ENCODE measurements at regions not wholly inside any gene's neighbourhood (a gene's known extent, or its start where the extent isn't known, plus 50 kb on each side); places are given as distances from the start of the nearest gene placed in this dataset.

DNA sequence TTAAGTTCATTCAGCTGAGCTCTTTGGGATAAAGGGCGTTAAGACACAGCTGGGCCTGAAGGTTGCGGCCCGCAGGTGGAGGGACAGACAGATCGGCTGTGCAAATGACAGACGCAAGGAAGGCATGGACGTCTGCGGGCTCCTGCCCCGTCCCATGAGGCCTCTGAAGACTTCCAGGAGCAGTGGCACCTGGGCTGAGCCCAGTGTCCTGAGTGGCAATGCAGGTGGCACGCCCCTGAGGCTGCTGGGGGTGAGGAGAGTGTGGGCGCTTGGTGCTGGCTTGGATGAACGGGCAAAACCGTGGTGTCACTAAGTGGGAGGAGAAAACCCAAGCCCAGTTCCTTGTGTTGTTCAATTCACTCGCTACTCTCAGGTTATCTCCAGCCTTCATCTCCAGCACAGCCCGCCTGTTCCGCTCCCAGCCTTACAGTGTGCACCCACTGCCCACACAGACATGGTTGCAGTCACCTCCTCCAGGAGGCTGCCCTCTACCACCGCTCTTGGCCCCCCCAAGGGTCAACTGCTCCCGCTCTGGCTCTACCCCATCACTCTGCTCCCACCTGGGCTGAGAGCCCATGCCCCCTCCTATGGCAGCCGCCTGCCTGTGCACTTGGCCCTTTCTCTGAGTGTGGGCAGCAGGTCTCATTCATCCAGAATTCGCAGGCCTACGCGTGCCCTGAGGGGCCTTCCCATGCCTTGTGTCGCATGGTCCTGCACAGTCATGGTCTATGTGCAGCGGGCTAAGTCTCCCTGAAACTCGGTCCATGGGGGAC, 50.3 kb downstream of the PTGR3 start:
- WGBS, 4 donors = 96 to 97% (median 96%) methylated on average over 24 of the region's 24 CpGs
- Histone ChIP-seq H3K27ac (no peak overlapping the region), H3K4me3 (no peak overlapping the region), H3K36me3 (no peaks in the 10 kb centered on the region), H3K4me1 (peaks cover 0 to 8% (median 0%) of the 10 kb centered on the region in 12 donors), H3K9me3 (peaks cover 0 to 6% (median 0%) of the 10 kb centered on the region in 12 donors), H3K27me3 (no peaks in the 10 kb centered on the region)
- DNase-seq = no peak
- no peak for ATAC-seq
- intact Hi-C loops (cut with DNase I) = no loop called here
- TF ChIP-seq POLR2A (IDR thresholded peaks at IDR 0.05) = no peak
- TF ChIP-seq, protein P1, sequence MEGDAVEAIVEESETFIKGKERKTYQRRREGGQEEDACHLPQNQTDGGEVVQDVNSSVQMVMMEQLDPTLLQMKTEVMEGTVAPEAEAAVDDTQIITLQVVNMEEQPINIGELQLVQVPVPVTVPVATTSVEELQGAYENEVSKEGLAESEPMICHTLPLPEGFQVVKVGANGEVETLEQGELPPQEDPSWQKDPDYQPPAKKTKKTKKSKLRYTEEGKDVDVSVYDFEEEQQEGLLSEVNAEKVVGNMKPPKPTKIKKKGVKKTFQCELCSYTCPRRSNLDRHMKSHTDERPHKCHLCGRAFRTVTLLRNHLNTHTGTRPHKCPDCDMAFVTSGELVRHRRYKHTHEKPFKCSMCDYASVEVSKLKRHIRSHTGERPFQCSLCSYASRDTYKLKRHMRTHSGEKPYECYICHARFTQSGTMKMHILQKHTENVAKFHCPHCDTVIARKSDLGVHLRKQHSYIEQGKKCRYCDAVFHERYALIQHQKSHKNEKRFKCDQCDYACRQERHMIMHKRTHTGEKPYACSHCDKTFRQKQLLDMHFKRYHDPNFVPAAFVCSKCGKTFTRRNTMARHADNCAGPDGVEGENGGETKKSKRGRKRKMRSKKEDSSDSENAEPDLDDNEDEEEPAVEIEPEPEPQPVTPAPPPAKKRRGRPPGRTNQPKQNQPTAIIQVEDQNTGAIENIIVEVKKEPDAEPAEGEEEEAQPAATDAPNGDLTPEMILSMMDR (IDR thresholded peaks at IDR 0.05) = no peak

DNA sequence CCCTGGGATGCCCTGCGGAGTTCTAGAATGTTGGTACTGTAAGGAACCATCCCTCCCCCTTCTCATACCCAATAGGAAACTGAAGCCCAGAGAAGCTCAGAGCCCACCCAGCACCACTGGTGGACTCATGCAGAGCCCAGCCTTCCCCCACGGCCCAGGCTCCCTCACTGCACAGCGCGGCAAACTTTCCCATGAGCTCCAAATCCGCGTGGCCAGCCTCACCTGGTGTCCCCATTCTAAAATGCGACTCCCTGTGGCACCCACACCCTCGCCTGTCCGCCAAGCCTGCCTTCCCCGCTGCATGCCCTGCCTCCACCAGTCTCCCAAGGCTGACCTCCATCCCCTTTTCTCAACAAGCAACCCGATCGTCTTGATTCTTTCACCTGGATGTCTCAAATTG, 51.1 kb downstream of the PTGR3 start:
- Histone ChIP-seq H3K36me3 (no peaks in the 10 kb centered on the region), H3K9me3 (peaks cover 0 to 6% (median 0%) of the 10 kb centered on the region in 12 donors), H3K4me1 (peaks cover 0 to 8% (median 0%) of the 10 kb centered on the region in 12 donors), H3K27ac (no peak overlapping the region), H3K27me3 (no peaks in the 10 kb centered on the region), H3K4me3 (no peak overlapping the region)
- DNase-seq (no peak), ATAC-seq (no peak)
- WGBS, 4 donors = 95 to 98% (median 97%) methylated on average over 12 of the region's 12 CpGs
- TF ChIP-seq POLR2A (IDR thresholded peaks at IDR 0.05) = no peak
- intact Hi-C loops (cut with DNase I) = no loop called here

DNA sequence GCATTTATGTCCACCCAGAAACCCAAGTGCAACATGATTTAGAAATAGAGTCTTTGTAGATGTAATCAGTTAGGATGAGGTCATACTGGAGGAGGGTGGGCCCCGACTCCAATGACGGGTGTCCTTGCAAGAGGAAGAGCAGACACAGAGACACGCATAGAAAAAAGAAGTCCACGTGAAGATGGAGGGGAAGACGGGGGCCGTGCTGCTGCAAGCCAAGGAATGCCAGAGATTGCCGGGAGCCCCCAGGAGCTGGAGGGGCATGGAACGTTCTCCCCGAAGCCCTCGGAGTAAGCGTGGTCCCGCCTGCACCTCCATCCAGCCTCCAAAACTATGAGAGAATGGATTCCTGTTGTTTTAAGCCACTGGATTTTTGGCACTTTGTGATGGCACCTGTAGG, 51.6 kb downstream of the PTGR3 start:
- Histone ChIP-seq H3K4me1 (peaks cover 0 to 8% (median 0%) of the 10 kb centered on the region in 12 donors), H3K4me3 (no peak overlapping the region), H3K27ac (no peak overlapping the region), H3K36me3 (no peaks in the 10 kb centered on the region), H3K9me3 (peaks cover 0 to 8% (median 0%) of the 10 kb centered on the region in 12 donors), H3K27me3 (no peaks in the 10 kb centered on the region)
- WGBS, 4 donors = 81 to 91% (median 88%) methylated on average over 12 of the region's 12 CpGs
- TF ChIP-seq POLR2A (IDR thresholded peaks at IDR 0.05) = no peak
- TF ChIP-seq, protein P1 (IDR thresholded peaks at IDR 0.05) = no peak
- ATAC-seq (no peak), DNase-seq (no peak)
- intact Hi-C loops (cut with DNase I) = no loop called here

DNA sequence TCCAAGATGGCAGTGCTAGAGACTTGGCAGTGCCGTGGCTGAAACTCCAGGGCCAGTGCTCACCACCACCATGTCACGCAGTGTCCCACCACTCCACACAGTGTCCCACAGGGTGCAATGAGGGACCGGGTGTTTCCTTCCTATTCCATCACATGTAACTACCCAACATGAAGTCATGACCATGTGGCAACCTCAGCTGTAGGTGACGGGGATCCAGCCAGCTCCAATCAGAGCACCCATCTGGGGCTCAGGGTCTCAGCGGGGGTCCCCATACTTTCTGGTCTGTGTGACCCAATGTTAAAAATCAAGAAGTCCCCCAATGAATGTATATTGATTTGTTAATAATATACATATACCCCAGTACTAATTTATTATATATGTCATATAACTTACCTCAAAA, 52.1 kb downstream of the PTGR3 start:
- Histone ChIP-seq H3K9me3 (peaks cover 0 to 14% (median 0%) of the 10 kb centered on the region in 12 donors), H3K27me3 (no peaks in the 10 kb centered on the region), H3K4me1 (peaks cover 0 to 8% (median 0%) of the 10 kb centered on the region in 12 donors), H3K4me3 (no peak overlapping the region), H3K27ac (no peak overlapping the region), H3K36me3 (no peaks in the 10 kb centered on the region)
- intact Hi-C loops (cut with DNase I) = no loop called here
- 96 to 98% (median 96%) methylated on average over 5 of the region's 5 CpGs for WGBS, 4 donors
- ATAC-seq (no peak), DNase-seq (no peak)
- no peak for TF ChIP-seq POLR2A (IDR thresholded peaks at IDR 0.05)
- TF ChIP-seq, protein P1 (IDR thresholded peaks at IDR 0.05) = no peak

Measured in heart left ventricle (tissue), 16 donors.